Gastroesophageal sphincter (tissue), 4 donors: ENCODE measurements at regions not wholly inside any gene's neighbourhood (a gene's known extent, or its start where the extent isn't known, plus 50 kb on each side); places are given as distances from the start of the nearest gene placed in this dataset.

Experiments
- ATAC-seq: fragments of 150-250 bp; one replicate; pipeline ENCODE4 v1.9.1; 2016; ENCODE audit warnings: mild to moderate bottlenecking, moderate library complexity
- H3K27ac ChIP-seq, 4 donors: fragments of 200-600 bp; sonication (generic) in 3 of 4; 1 replicate in 3 of 4; 2 replicates in 1 of 4; pipeline ENCODE4 v1.5.1; 2016 to 2019
- H3K27me3 ChIP-seq: fragments of 200-600 bp; sonication (generic); one replicate; pipeline ENCODE4 v1.5.1; 2019
- H3K36me3 ChIP-seq, 2 donors: fragments of 200-600 bp; sonication (generic); one replicate each; pipeline ENCODE4 v1.5.1; 2019; ENCODE audit warnings: control low read depth in 1 of 2
- H3K4me1 ChIP-seq, 3 donors: fragments of 200-600 bp; sonication (generic); 1 replicate in 2 of 3; 2 replicates in 1 of 3; pipeline ENCODE4 v1.5.1; 2016 to 2019; ENCODE audit warnings: control low read depth in 2 of 3
- H3K4me3 ChIP-seq, 2 donors: fragments of 200-600 bp; sonication (generic); one replicate each; pipeline ENCODE4 v1.5.1; 2019; ENCODE audit warnings: mild to moderate bottlenecking in 1 of 2, moderate library complexity in 1 of 2
- H3K9me3 ChIP-seq, 3 donors: fragments of 200-600 bp; sonication (generic); one replicate each; pipeline ENCODE4 v1.5.1; 2017 to 2019; ENCODE audit warnings: control low read depth in 2 of 3
- EP300 ChIP-seq: sonication (generic); formaldehyde crosslinking; IDR thresholded peaks from one replicate; pipeline ENCODE4 v1.6.1; 2017; ENCODE audit warnings: antibody characterized with exemption, mild to moderate bottlenecking
- POLR2A ChIP-seq, 2 donors: fragments of 450-650 bp; IDR thresholded peaks; one replicate each; pipeline ENCODE4 v1.6.1; 2017; ENCODE audit warnings: antibody characterized with exemption in 2 of 2, mild to moderate bottlenecking in 2 of 2, moderate library complexity in 1 of 2
- POLR2AphosphoS5 ChIP-seq: sonication (generic); formaldehyde crosslinking; IDR thresholded peaks from one replicate; pipeline ENCODE4 v1.6.1; 2017; ENCODE audit warnings: antibody characterized with exemption
- WGBS, 2 donors: methylation state at CpG; one replicate each; pipeline ENCODE4 v1.1.5; 2018; ENCODE audit warnings: low coverage in 1 of 2; 5-methylcytosine and 5-hydroxymethylcytosine counted together
- TF ChIP-seq, protein P1 (sequence below), 4 experiments: fragments of 200-600 bp in 2 of 4; fragments of 450-650 bp in 2 of 4; sonication (generic) in 1 of 4; IDR thresholded peaks; one replicate each; pipeline ENCODE4 v1.5.1; 2017 to 2019; ENCODE audit warnings: antibody characterized with exemption in 4 of 4, mild to moderate bottlenecking in 2 of 4, moderate library complexity in 2 of 4

- TF ChIP-seq POLR2AphosphoS5 (no peak), EP300 (no peak), POLR2A (IDR thresholded peaks at IDR 0.05) (no peak)
- TF ChIP-seq, protein P1, sequence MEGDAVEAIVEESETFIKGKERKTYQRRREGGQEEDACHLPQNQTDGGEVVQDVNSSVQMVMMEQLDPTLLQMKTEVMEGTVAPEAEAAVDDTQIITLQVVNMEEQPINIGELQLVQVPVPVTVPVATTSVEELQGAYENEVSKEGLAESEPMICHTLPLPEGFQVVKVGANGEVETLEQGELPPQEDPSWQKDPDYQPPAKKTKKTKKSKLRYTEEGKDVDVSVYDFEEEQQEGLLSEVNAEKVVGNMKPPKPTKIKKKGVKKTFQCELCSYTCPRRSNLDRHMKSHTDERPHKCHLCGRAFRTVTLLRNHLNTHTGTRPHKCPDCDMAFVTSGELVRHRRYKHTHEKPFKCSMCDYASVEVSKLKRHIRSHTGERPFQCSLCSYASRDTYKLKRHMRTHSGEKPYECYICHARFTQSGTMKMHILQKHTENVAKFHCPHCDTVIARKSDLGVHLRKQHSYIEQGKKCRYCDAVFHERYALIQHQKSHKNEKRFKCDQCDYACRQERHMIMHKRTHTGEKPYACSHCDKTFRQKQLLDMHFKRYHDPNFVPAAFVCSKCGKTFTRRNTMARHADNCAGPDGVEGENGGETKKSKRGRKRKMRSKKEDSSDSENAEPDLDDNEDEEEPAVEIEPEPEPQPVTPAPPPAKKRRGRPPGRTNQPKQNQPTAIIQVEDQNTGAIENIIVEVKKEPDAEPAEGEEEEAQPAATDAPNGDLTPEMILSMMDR (IDR thresholded peaks at IDR 0.05) = no peak
- no peaks in the 10 kb centered on the region for H3K4me1 ChIP-seq
- H3K36me3 ChIP-seq = no peaks in the 10 kb centered on the region
- peaks cover 47% of the 10 kb centered on the region for H3K27me3 ChIP-seq
- H3K4me3 ChIP-seq = no peak overlapping the region
- H3K27ac ChIP-seq = no peak overlapping the region
- H3K9me3 ChIP-seq = no peaks in the 10 kb centered on the region
- WGBS, 2 donors = 73 to 83% methylated on average over 3 to 8 of the region's 8 CpGs
- no peak for ATAC-seq
These were observed 429.2 kb upstream of the EEF2KMT start for GRCh38 chr16:5526826-5527225.

DNA sequence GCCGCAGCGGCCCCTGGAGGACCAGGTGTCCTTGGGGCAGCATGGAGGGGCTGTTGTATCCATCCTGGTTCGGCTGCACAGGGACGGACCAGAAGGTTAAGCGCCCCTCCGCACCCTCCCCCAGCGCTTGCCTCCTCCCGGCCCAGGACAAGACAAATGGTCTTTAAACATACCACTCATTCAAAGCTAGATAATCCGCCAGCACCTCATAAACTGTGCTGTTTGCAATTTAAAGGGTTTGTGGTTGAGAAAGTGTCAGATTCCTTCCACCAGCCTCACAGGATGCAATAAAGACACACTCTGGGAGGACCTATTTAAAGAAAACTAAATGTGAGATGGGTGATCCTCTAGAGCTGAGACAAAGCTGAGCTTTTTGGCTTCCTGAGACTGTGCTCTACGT is 426.2 kb upstream of the EEF2KMT start:
- TF ChIP-seq POLR2A (IDR thresholded peaks at IDR 0.05) (no peak), EP300 (no peak), POLR2AphosphoS5 (no peak)
- TF ChIP-seq, protein P1 (IDR thresholded peaks at IDR 0.05) = no peak
- 0 to 6% methylated on average over 4 to 10 of the region's 10 CpGs for WGBS, 2 donors
- Histone ChIP-seq H3K9me3 (no peaks in the 10 kb centered on the region), H3K36me3 (no peaks in the 10 kb centered on the region), H3K27me3 (peaks cover 47% of the 10 kb centered on the region), H3K4me1 (no peaks in the 10 kb centered on the region), H3K27ac (no peak overlapping the region), H3K4me3 (no peak overlapping the region)
- no peak for ATAC-seq

DNA sequence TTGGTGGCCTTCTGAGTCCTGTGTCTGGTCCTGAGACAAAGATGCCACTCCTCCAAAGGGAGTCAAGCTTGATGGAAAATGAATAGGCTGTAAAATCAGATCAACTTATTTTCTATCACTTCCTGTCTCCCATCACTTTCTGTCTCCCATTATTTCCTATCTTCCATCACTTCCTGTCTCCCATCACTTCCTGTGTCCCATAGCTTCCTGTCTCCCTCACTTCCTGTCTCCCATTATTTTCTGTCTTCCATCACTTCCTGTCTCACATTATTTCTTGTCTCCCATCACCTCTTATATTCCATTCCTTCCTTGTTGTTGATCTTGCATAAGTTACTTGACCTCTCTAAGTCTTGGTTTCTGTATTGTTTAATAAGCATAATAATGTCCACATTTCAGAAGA is 418.5 kb upstream of the EEF2KMT start:
- no peak for ATAC-seq
- Histone ChIP-seq H3K9me3 (peaks cover 0 to 5% (median 0%) of the 10 kb centered on the region in 3 donors), H3K27me3 (no peaks in the 10 kb centered on the region), H3K4me3 (no peak overlapping the region), H3K36me3 (no peaks in the 10 kb centered on the region), H3K27ac (no peak overlapping the region), H3K4me1 (no peaks in the 10 kb centered on the region)
- TF ChIP-seq POLR2AphosphoS5 = no peak
- no peak for TF ChIP-seq POLR2A (IDR thresholded peaks at IDR 0.05)
- no peak for TF ChIP-seq EP300
- TF ChIP-seq, protein P1 (IDR thresholded peaks at IDR 0.05) = no peak

DNA sequence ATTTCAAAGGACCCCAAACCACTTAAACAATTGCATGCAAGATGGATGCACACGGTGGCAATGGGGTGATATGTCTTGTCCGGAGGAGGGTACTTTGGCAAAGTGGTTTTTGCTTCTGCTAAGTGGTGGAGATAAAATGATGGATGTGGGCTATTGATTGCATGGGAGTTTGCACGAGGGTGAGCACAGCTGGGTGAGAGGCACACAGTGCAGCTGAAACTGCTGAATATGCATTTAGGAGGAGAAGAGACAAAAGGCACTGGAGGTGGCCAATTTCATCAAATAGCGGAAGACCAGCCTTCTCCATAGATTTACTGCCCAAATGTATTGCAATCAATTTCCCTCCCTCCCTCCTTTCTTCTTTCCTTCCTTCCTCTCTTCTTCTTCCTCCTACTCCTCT is 414.4 kb upstream of the EEF2KMT start:
- H3K27me3 ChIP-seq = peaks cover 26% of the 10 kb centered on the region
- no peak overlapping the region for H3K4me3 ChIP-seq
- ATAC-seq = no peak
- H3K36me3 ChIP-seq = no peaks in the 10 kb centered on the region
- no peaks in the 10 kb centered on the region for H3K4me1 ChIP-seq
- 17 to 22% methylated on average over 4 of the region's 4 CpGs for WGBS, 2 donors
- TF ChIP-seq, protein P1 (IDR thresholded peaks at IDR 0.05) = no peak
- TF ChIP-seq EP300 = no peak
- TF ChIP-seq POLR2AphosphoS5 = no peak
- no peak for TF ChIP-seq POLR2A (IDR thresholded peaks at IDR 0.05)
- H3K9me3 ChIP-seq = peaks cover 0 to 5% (median 0%) of the 10 kb centered on the region in 3 donors
- no peak overlapping the region for H3K27ac ChIP-seq

GRCh38 chr16:5510819-5511370 is 413.3 kb upstream of the EEF2KMT start:
- no peak for TF ChIP-seq POLR2AphosphoS5
- TF ChIP-seq EP300 = no peak
- no peak for TF ChIP-seq POLR2A (IDR thresholded peaks at IDR 0.05)
- TF ChIP-seq, protein P1 (IDR thresholded peaks at IDR 0.05) = no peak
- H3K9me3 ChIP-seq = peaks cover 0 to 5% (median 0%) of the 10 kb centered on the region in 3 donors
- H3K4me1 ChIP-seq = no peaks in the 10 kb centered on the region
- 22 to 33% methylated on average over 5 of the region's 5 CpGs for WGBS, 2 donors
- H3K36me3 ChIP-seq = no peaks in the 10 kb centered on the region
- no peak for ATAC-seq
- H3K27me3 ChIP-seq = peaks cover 35% of the 10 kb centered on the region
- H3K4me3 ChIP-seq = no peak overlapping the region
- H3K27ac ChIP-seq = no peak overlapping the region
